SK-N-SH treated with all-trans-retinoic acid at 6 μM for 48 hours (cell line): ENCODE measurements at regions not wholly inside any gene's neighbourhood (a gene's known extent, or its start where the extent isn't known, plus 50 kb on each side); places are given as distances from the start of the nearest gene placed in this dataset.
"Not testable (repeated sequence)": the region's sequence is repeated elsewhere in the genome, so short reads cannot be mapped to it uniquely, and the experiment has no call there.

Experiments used
- BACH2 ChIP-seq: fragments of 250-450 bp; sonication (Bioruptor Pico); IDR thresholded peaks from 2 replicates; pipeline ENCODE4 v1.9.0; 2021; ENCODE audit warnings: mild to moderate bottlenecking, borderline replicate concordance
- ESRRG ChIP-seq: fragments of 250-450 bp; sonication (Bioruptor Pico); IDR thresholded peaks from 2 replicates; pipeline ENCODE4 v1.6.1; 2021; ENCODE audit warnings: mild to moderate bottlenecking
- ISL1 ChIP-seq: fragments of 250-450 bp; sonication (Bioruptor Pico); IDR thresholded peaks from 2 replicates; pipeline ENCODE4 v2.1.2; 2022; ENCODE audit warnings: mild to moderate bottlenecking, moderate library complexity
- TCF4 ChIP-seq: fragments of 250-450 bp; sonication (Bioruptor Pico); IDR thresholded peaks from 2 replicates; pipeline ENCODE4 v1.8.0; 2021; ENCODE audit warnings: mild to moderate bottlenecking, moderate library complexity, borderline replicate concordance
- ZFP30 ChIP-seq: fragments of 450-650 bp; formaldehyde crosslinking; IDR thresholded peaks from 2 replicates; pipeline ENCODE4 v1.5.0; 2022; ENCODE audit warnings: mild to moderate bottlenecking, moderate library complexity
- ZNF8 ChIP-seq: fragments of 450-650 bp; formaldehyde crosslinking; IDR thresholded peaks from 2 replicates; pipeline ENCODE4 v1.5.0; 2020; ENCODE audit warnings: mild to moderate bottlenecking, moderate library complexity
- TF ChIP-seq, protein P1 (sequence below): fragments of 250-450 bp; sonication (Bioruptor Pico); IDR thresholded peaks from 2 replicates; pipeline ENCODE4 v1.8.0; 2020; ENCODE audit warnings: mild to moderate bottlenecking, moderate library complexity, borderline replicate concordance

DNA sequence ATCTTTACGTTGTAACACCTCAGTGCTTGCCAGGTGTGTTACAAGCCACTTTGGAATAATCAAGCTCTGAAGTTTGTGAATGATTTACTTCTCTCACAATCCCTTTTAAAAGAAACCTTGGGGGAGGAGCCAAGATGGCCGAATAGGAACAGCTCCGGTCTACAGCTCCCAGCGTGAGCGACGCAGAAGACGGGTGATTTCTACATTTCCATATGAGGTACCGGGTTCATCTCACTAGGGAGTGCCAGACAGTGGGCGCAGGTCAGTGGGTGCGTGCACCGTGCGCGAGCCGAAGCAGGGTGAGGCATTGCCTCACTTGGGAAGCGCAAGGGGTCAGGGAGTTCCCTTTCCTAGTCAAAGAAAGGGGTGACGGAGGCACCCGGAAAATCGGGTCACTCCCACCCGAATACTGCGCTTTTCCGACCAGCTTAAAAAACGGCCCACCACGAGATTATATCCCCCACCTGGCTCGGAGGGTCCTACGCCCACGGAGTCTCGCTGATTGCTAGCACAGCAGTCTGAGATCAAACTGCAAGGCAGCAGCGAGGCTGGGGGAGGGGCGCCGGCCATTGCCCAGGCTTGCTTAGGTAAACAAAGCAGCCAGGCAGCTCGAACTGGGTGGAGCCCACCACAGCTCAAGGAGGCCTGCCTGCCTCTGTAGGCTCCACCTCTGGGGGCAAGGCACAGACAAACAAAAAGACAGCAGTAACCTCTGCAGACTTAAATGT lies 118.0 kb upstream of the BCL9 start:
- TF ChIP-seq ISL1 (CRISPR knock-in tag); ESRRG; BACH2 (CRISPR knock-in tag); TCF4 (CRISPR knock-in tag); ZFP30; ZNF8 (CRISPR knock-in tag): not testable (repeated sequence)
- TF ChIP-seq, protein P1, sequence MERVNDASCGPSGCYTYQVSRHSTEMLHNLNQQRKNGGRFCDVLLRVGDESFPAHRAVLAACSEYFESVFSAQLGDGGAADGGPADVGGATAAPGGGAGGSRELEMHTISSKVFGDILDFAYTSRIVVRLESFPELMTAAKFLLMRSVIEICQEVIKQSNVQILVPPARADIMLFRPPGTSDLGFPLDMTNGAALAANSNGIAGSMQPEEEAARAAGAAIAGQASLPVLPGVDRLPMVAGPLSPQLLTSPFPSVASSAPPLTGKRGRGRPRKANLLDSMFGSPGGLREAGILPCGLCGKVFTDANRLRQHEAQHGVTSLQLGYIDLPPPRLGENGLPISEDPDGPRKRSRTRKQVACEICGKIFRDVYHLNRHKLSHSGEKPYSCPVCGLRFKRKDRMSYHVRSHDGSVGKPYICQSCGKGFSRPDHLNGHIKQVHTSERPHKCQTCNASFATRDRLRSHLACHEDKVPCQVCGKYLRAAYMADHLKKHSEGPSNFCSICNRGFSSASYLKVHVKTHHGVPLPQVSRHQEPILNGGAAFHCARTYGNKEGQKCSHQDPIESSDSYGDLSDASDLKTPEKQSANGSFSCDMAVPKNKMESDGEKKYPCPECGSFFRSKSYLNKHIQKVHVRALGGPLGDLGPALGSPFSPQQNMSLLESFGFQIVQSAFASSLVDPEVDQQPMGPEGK (CRISPR knock-in tag) = not testable (repeated sequence)
